ENCODE measurements at regions not wholly inside any gene's neighbourhood (a gene's known extent, or its start where the extent isn't known, plus 50 kb on each side); places are given as distances from the start of the nearest gene placed in this dataset.
"Not testable (repeated sequence)": the region's sequence is repeated elsewhere in the genome, so short reads cannot be mapped to it uniquely, and the experiment has no call there.

- Histone ChIP-seq H4K91ac (ENCODE audit: low read depth, low read length) (peak overlapping the region; percentile 4), H3K36me3 (ENCODE audit: control insufficient read depth in 1 of 2, insufficient read depth in 2 of 2, low read length in 2 of 2) (no peaks in the 10 kb centered on the region), H3K9me3 (ENCODE audit: insufficient read depth, low read depth, low read length) (peaks cover 14% of the 10 kb centered on the region), H3K79me1 (ENCODE audit: low read length) (peaks cover 24% of the 10 kb centered on the region), H3K79me2 (ENCODE audit: control insufficient read depth, insufficient read depth, low read length, poor library complexity) (no peaks in the 10 kb centered on the region), H3K23ac (ENCODE audit: low read length) (no peak overlapping the region), H3K4me2 (ENCODE audit: low read length) (no peak overlapping the region), H3K4ac (ENCODE audit: low read depth, low read length) (no peak overlapping the region), H3K27me3 (ENCODE audit: insufficient read depth, low read length) (no peaks in the 10 kb centered on the region), H3K14ac (ENCODE audit: low read length) (no peak overlapping the region), H2AFZ (ENCODE audit: insufficient read depth, low read length, poor library complexity) (no peak overlapping the region), H4K8ac (ENCODE audit: low read depth, low read length) (no peak overlapping the region), H2AK5ac (ENCODE audit: low read length) (peak overlapping the region; percentile 54), H2BK120ac (ENCODE audit: insufficient read depth, low read length, poor library complexity) (no peak overlapping the region), H2BK12ac (ENCODE audit: low read length) (peak overlapping the region; percentile 56), H3K4me3 (ENCODE audit: low read depth, low read length) (no peak overlapping the region), H3K27ac (ENCODE audit: low read depth, low read length) (no peak overlapping the region), H4K12ac (ENCODE audit: low read depth, low read length) (no peak overlapping the region), H3K18ac (ENCODE audit: low read length) (no peak overlapping the region), H3K4me1 (ENCODE audit: control insufficient read depth in 1 of 2, insufficient read depth in 2 of 2, low read length in 2 of 2) (peaks cover 17 to 18% of the 10 kb centered on the region in 2 experiments), H3K9ac (ENCODE audit: low read length) (peak overlapping the region; percentile 15), H2BK5ac (ENCODE audit: low read depth, low read length, poor library complexity) (no peak overlapping the region)
- no peak for DNase-seq
Measured at GRCh38 chr2:236644067-236644466, 74.4 kb downstream of the ACKR3 start.

DNA sequence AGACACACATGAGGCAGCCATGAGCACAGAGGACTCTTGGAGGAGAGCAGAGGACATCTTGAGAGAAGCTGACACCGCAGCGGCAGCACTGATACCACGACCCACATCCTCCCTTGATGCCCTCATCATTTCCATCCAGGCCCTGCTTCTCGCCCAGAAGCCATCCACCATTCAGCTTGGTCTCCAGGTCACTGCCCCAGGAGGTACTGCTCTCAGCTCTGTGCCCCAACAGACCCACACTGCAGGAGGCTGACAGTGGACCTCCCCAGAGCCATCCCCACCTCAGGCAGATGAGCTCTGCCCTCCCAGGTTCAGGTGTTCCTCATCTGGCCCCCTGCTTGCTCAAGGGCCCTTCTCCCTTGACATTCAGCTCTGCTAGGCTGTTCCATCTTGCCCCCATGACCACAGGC, 74.9 kb downstream of the ACKR3 start:
- no CpG with 5 or more reads among the region's 4 CpGs for WGBS (ENCODE audit: extremely low coverage, insufficient coverage, insufficient read length)
- no peak overlapping the region for H3K27ac ChIP-seq (ENCODE audit: low read depth, low read length)
- peak overlapping the region; percentile 56 for H2BK12ac ChIP-seq (ENCODE audit: low read length)
- no peak overlapping the region for H3K4ac ChIP-seq (ENCODE audit: low read depth, low read length)
- H3K9ac ChIP-seq (ENCODE audit: low read length): no peak overlapping the region
- H3K9me3 ChIP-seq (ENCODE audit: insufficient read depth, low read depth, low read length): peaks cover 14% of the 10 kb centered on the region
- no peak overlapping the region for H3K4me3 ChIP-seq (ENCODE audit: low read depth, low read length)
- H3K14ac ChIP-seq (ENCODE audit: low read length): peak overlapping the region; percentile 11
- H2BK5ac ChIP-seq (ENCODE audit: low read depth, low read length, poor library complexity): no peak overlapping the region
- no peaks in the 10 kb centered on the region for H3K36me3 ChIP-seq (ENCODE audit: control insufficient read depth in 1 of 2, insufficient read depth in 2 of 2, low read length in 2 of 2)
- H3K4me2 ChIP-seq (ENCODE audit: low read length): no peak overlapping the region
- H3K18ac ChIP-seq (ENCODE audit: low read length): peak overlapping the region; percentile 42
- H2AK5ac ChIP-seq (ENCODE audit: low read length): peak overlapping the region; percentile 54
- H4K91ac ChIP-seq (ENCODE audit: low read depth, low read length): peak overlapping the region; percentile 4
- H4K8ac ChIP-seq (ENCODE audit: low read depth, low read length): no peak overlapping the region
- peak overlapping the region; percentile 6 for H2AFZ ChIP-seq (ENCODE audit: insufficient read depth, low read length, poor library complexity)
- no peak overlapping the region for H4K12ac ChIP-seq (ENCODE audit: low read depth, low read length)
- peaks cover 24% of the 10 kb centered on the region for H3K79me1 ChIP-seq (ENCODE audit: low read length)
- no peaks in the 10 kb centered on the region for H3K79me2 ChIP-seq (ENCODE audit: control insufficient read depth, insufficient read depth, low read length, poor library complexity)
- H2BK120ac ChIP-seq (ENCODE audit: insufficient read depth, low read length, poor library complexity): peak overlapping the region; percentile 21
- H3K27me3 ChIP-seq (ENCODE audit: insufficient read depth, low read length): no peaks in the 10 kb centered on the region
- no peak overlapping the region for H3K23ac ChIP-seq (ENCODE audit: low read length)
- peak in 1 of 2 donors; percentile 13 for DNase-seq
- peaks cover 17 to 18% of the 10 kb centered on the region in 2 experiments for H3K4me1 ChIP-seq (ENCODE audit: control insufficient read depth in 1 of 2, insufficient read depth in 2 of 2, low read length in 2 of 2)

DNA sequence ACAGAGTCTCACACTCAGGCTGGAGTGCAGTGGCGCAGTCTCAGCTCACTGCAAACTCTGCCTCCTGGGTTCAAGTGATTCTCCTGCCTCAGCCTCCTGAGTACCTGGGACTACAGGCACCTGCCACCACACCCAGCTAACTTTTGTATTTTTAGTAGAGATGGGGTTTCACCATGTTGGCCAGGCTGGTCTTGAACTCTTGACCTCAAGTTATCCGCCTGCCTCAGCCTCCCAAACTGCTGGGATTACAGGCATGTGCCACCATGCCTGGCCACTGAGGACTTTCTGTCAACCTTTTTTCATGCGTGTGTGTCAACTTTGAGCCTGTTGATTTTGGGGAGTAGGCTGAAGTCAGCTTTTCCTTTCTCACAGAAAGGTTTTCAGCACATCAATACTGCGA, 75.5 kb downstream of the ACKR3 start:
- not testable (repeated sequence) for H3K27ac ChIP-seq (ENCODE audit: low read depth, low read length); H3K14ac ChIP-seq (ENCODE audit: low read length); H3K27me3 ChIP-seq (ENCODE audit: insufficient read depth, low read length); H3K23ac ChIP-seq (ENCODE audit: low read length); H3K4ac ChIP-seq (ENCODE audit: low read depth, low read length); H2AK5ac ChIP-seq (ENCODE audit: low read length); H2BK120ac ChIP-seq (ENCODE audit: insufficient read depth, low read length, poor library complexity); H2AFZ ChIP-seq (ENCODE audit: insufficient read depth, low read length, poor library complexity); H4K91ac ChIP-seq (ENCODE audit: low read depth, low read length); H4K12ac ChIP-seq (ENCODE audit: low read depth, low read length); H3K36me3 ChIP-seq (ENCODE audit: control insufficient read depth in 1 of 2, insufficient read depth in 2 of 2, low read length in 2 of 2); H3K4me3 ChIP-seq (ENCODE audit: low read depth, low read length); H3K9ac ChIP-seq (ENCODE audit: low read length); H4K8ac ChIP-seq (ENCODE audit: low read depth, low read length); H3K18ac ChIP-seq (ENCODE audit: low read length); H2BK5ac ChIP-seq (ENCODE audit: low read depth, low read length, poor library complexity); H3K79me2 ChIP-seq (ENCODE audit: control insufficient read depth, insufficient read depth, low read length, poor library complexity); H3K4me2 ChIP-seq (ENCODE audit: low read length); DNase-seq
- Histone ChIP-seq H2BK12ac (ENCODE audit: low read length) (peak overlapping the region; percentile 69), H3K4me1 (ENCODE audit: control insufficient read depth in 1 of 2, insufficient read depth in 2 of 2, low read length in 2 of 2) (peaks cover 17 to 18% of the 10 kb centered on the region in 2 experiments), H3K79me1 (ENCODE audit: low read length) (peaks cover 24% of the 10 kb centered on the region), H3K9me3 (ENCODE audit: insufficient read depth, low read depth, low read length) (peaks cover 14% of the 10 kb centered on the region)
- WGBS (ENCODE audit: extremely low coverage, insufficient coverage, insufficient read length): no CpG with 5 or more reads among the region's 4 CpGs

- Histone ChIP-seq H3K27ac (ENCODE audit: low read depth, low read length) (no peak overlapping the region), H3K4me3 (ENCODE audit: low read depth, low read length) (no peak overlapping the region), H3K27me3 (ENCODE audit: insufficient read depth, low read length) (no peaks in the 10 kb centered on the region), H3K23ac (ENCODE audit: low read length) (no peak overlapping the region), H2AK5ac (ENCODE audit: low read length) (peak overlapping the region; percentile 54), H3K18ac (ENCODE audit: low read length) (no peak overlapping the region), H2AFZ (ENCODE audit: insufficient read depth, low read length, poor library complexity) (no peak overlapping the region), H3K79me2 (ENCODE audit: control insufficient read depth, insufficient read depth, low read length, poor library complexity) (no peaks in the 10 kb centered on the region), H3K14ac (ENCODE audit: low read length) (peak overlapping the region; percentile 71), H3K4ac (ENCODE audit: low read depth, low read length) (no peak overlapping the region), H2BK12ac (ENCODE audit: low read length) (peak overlapping the region; percentile 92), H2BK5ac (ENCODE audit: low read depth, low read length, poor library complexity) (no peak overlapping the region), H3K9ac (ENCODE audit: low read length) (no peak overlapping the region), H4K12ac (ENCODE audit: low read depth, low read length) (no peak overlapping the region), H2BK120ac (ENCODE audit: insufficient read depth, low read length, poor library complexity) (no peak overlapping the region), H3K9me3 (ENCODE audit: insufficient read depth, low read depth, low read length) (peaks cover 7% of the 10 kb centered on the region), H3K79me1 (ENCODE audit: low read length) (peaks cover 24% of the 10 kb centered on the region), H3K36me3 (ENCODE audit: control insufficient read depth in 1 of 2, insufficient read depth in 2 of 2, low read length in 2 of 2) (no peaks in the 10 kb centered on the region), H4K8ac (ENCODE audit: low read depth, low read length) (no peak overlapping the region), H4K91ac (ENCODE audit: low read depth, low read length) (peak overlapping the region; percentile 62), H3K4me2 (ENCODE audit: low read length) (no peak overlapping the region), H3K4me1 (ENCODE audit: control insufficient read depth in 1 of 2, insufficient read depth in 2 of 2, low read length in 2 of 2) (peaks cover 11 to 14% of the 10 kb centered on the region in 2 experiments)
- no peak for DNase-seq
- no CpG with 5 or more reads among the region's 3 CpGs for WGBS (ENCODE audit: extremely low coverage, insufficient coverage, insufficient read length)
Measured at GRCh38 chr2:236646441-236646840, 76.8 kb downstream of the ACKR3 start.
